HL-60 (cell line): ENCODE measurements at regions not wholly inside any gene's neighbourhood (a gene's known extent, or its start where the extent isn't known, plus 50 kb on each side); places are given as distances from the start of the nearest gene placed in this dataset.

Experiments used
- DNase-seq, 2 experiments: peaks; one replicate each; pipeline ENCODE4 v3.0.0-alpha.2; 2010 to 2020; ENCODE audit warnings: low read depth in 1 of 2, low spot score in 1 of 2
- H3K27ac ChIP-seq: fragments of 250-450 bp; sonication (Bioruptor Pico); replicated peaks from 2 replicates; pipeline ENCODE4 v1.5.1; 2020; ENCODE audit warnings: mild to moderate bottlenecking, moderate library complexity
- H3K27me3 ChIP-seq: fragments of 250-450 bp; sonication (Bioruptor Pico); 2 replicates; pipeline ENCODE4 v1.5.1; 2021; ENCODE audit warnings: mild to moderate bottlenecking, moderate library complexity; ENCODE audit not compliant: insufficient read depth, poor library complexity, severe bottlenecking
- H3K4me3 ChIP-seq: replicated peaks from 2 replicates; pipeline ENCODE4 v1.5.1; 2011; ENCODE audit warnings: mild to moderate bottlenecking, control low read depth, low read length; ENCODE audit not compliant: insufficient read depth
- GABPA ChIP-seq: IDR thresholded peaks from 2 replicates; pipeline ENCODE4 v1.6.1; 2012; ENCODE audit warnings: low read depth
- POLR2AphosphoS5 ChIP-seq: IDR thresholded peaks from 2 replicates; pipeline ENCODE4 v1.6.1; 2012; ENCODE audit warnings: low read depth
- SPI1 ChIP-seq: IDR thresholded peaks from 2 replicates; pipeline ENCODE4 v1.6.1; 2012; ENCODE audit warnings: low read depth, mild to moderate bottlenecking, borderline replicate concordance
- TF ChIP-seq, protein P1 (sequence below): IDR thresholded peaks from 2 replicates; pipeline ENCODE4 v1.6.1; 2012; ENCODE audit warnings: low read depth; ENCODE audit not compliant: insufficient replicate concordance
- TF ChIP-seq, protein P2 (sequence below): IDR thresholded peaks from one replicate; pipeline ENCODE4 v1.5.1; 2011; ENCODE audit warnings: low read length, control low read depth, inconsistent platforms; ENCODE audit not compliant: insufficient read depth

DNA sequence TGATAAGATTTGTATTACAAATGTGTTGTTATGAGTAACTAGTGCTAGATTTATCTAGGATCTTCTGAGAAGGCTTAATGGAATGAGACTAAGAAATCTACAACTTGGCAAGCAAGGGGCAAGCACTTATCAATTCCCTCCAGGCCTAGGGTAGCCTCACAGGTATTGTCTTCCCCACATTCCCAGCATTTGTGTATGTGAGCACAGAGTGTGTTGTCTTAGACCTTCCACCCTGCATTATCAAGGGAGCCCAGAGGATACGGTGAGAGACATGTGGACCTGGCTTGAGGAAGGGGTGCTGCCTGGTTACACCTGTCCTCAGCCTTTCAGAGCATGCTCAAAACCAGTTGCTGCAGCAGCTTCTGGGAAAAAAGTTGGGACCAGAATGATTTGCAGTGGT lies 327.2 kb downstream of the MRPL39 start:
- no peak overlapping the region for H3K27ac ChIP-seq
- DNase-seq: no peak
- no peak overlapping the region for H3K4me3 ChIP-seq
- H3K27me3 ChIP-seq: no peaks in the 10 kb centered on the region
- TF ChIP-seq GABPA: no peak
- no peak for TF ChIP-seq POLR2AphosphoS5
- TF ChIP-seq, protein P1, sequence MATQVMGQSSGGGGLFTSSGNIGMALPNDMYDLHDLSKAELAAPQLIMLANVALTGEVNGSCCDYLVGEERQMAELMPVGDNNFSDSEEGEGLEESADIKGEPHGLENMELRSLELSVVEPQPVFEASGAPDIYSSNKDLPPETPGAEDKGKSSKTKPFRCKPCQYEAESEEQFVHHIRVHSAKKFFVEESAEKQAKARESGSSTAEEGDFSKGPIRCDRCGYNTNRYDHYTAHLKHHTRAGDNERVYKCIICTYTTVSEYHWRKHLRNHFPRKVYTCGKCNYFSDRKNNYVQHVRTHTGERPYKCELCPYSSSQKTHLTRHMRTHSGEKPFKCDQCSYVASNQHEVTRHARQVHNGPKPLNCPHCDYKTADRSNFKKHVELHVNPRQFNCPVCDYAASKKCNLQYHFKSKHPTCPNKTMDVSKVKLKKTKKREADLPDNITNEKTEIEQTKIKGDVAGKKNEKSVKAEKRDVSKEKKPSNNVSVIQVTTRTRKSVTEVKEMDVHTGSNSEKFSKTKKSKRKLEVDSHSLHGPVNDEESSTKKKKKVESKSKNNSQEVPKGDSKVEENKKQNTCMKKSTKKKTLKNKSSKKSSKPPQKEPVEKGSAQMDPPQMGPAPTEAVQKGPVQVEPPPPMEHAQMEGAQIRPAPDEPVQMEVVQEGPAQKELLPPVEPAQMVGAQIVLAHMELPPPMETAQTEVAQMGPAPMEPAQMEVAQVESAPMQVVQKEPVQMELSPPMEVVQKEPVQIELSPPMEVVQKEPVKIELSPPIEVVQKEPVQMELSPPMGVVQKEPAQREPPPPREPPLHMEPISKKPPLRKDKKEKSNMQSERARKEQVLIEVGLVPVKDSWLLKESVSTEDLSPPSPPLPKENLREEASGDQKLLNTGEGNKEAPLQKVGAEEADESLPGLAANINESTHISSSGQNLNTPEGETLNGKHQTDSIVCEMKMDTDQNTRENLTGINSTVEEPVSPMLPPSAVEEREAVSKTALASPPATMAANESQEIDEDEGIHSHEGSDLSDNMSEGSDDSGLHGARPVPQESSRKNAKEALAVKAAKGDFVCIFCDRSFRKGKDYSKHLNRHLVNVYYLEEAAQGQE: no peak
- TF ChIP-seq, protein P2, sequence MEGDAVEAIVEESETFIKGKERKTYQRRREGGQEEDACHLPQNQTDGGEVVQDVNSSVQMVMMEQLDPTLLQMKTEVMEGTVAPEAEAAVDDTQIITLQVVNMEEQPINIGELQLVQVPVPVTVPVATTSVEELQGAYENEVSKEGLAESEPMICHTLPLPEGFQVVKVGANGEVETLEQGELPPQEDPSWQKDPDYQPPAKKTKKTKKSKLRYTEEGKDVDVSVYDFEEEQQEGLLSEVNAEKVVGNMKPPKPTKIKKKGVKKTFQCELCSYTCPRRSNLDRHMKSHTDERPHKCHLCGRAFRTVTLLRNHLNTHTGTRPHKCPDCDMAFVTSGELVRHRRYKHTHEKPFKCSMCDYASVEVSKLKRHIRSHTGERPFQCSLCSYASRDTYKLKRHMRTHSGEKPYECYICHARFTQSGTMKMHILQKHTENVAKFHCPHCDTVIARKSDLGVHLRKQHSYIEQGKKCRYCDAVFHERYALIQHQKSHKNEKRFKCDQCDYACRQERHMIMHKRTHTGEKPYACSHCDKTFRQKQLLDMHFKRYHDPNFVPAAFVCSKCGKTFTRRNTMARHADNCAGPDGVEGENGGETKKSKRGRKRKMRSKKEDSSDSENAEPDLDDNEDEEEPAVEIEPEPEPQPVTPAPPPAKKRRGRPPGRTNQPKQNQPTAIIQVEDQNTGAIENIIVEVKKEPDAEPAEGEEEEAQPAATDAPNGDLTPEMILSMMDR: no peak
- TF ChIP-seq SPI1: no peak

DNA sequence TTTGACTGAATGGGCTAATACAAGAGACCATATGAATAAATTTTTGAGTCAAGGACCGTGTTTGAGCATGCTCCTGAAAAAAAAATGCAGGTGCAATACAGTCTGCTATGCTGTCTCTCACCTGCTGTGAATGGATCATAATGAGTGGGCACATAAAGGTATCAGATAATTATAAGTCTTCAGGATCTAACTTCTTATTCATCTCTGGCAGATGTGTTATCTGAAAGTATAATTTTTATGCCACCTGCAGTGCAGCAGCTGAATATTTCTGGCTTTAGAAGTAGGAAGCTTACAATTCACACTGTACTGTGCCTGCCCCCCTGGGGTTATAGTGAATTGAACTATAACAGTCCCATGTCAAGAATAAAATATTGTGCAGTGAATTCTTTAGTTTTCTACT lies 333.3 kb downstream of the MRPL39 start:
- H3K27me3 ChIP-seq: no peaks in the 10 kb centered on the region
- DNase-seq: no peak
- no peak overlapping the region for H3K27ac ChIP-seq
- H3K4me3 ChIP-seq: no peak overlapping the region
- TF ChIP-seq, protein P2: no peak
- TF ChIP-seq, protein P1: no peak

DNA sequence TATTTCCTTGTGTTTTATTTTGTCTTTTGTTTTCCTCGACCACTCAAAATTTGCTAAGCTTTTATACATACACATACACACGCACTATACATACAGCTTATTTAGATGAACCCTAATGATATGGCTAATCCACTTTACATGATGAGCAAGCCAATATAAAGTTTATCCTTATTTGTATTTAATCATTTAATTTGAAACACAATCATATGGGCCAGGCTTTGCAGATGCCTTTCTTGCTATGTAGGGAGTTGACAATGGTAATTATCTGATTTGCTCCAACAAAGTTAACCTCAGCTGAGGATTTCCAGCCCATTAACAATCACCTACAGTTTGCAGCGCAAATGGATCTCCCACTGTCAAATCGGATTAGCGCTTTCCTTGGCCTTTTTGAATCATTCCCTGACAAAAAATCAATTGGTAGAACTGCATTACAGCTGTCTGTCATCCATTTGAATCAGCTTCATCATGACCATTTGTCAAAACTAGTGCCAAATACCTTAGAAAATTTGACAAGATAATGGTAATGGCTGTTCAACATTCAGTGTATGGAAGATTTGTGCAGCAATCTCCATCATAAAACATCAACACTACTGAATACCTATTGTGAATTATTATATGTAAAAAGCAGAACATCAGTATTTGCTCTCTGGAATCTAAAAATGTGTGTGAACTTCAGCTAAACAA lies 352.6 kb downstream of the MRPL39 start:
- H3K27ac ChIP-seq: no peak overlapping the region
- TF ChIP-seq, protein P1: no peak
- no peak for TF ChIP-seq SPI1
- no peak for TF ChIP-seq POLR2AphosphoS5
- no peak for TF ChIP-seq GABPA
- TF ChIP-seq, protein P2: no peak
- no peak overlapping the region for H3K4me3 ChIP-seq
- no peaks in the 10 kb centered on the region for H3K27me3 ChIP-seq
- DNase-seq: no peak
